ENCODE measurements at regions not wholly inside any gene's neighbourhood (a gene's known extent, or its start where the extent isn't known, plus 50 kb on each side); places are given as distances from the start of the nearest gene placed in this dataset.
A peak's percentile ranks its signal among the peaks of the same experiment; 100 is the strongest.
"Not testable (repeated sequence)": the region's sequence is repeated elsewhere in the genome, so short reads cannot be mapped to it uniquely, and the experiment has no call there.

DNA sequence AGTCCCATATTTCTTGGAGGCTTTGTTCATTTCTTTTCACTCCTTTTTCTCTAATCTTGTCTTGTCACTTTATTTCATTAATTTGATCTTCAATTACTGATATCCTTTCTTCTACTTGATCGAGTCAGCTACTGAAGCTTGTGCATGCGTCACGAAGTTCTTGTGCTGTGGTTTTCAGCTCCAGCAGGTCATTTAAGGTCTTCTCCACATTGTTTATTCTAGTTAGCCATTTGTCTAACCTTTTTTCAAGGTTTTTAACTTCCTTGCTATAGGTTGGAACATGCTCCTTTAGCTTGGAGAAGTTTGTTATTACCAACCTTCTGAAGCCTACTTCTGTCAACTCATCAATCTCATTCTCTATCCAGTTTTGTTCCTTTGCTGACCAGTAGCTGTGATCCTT, 234.0 kb downstream of the ATPSCKMT start:
- RAD21 ChIA-PET (ENCODE audit: low non-redundant PET in 1 of 2, low total read pairs in 2 of 2, uncharacterized antibody in 2 of 2, unreplicated experiment in 2 of 2); H3K9ac ChIP-seq (ENCODE audit: low read length); CTCF ChIA-PET; POLR2A ChIA-PET; H3K4me3 ChIP-seq (replicated peaks in 1 of 2; ENCODE audit: low read depth in 1 of 2, low read length in 2 of 2); H3K36me3 ChIP-seq (ENCODE audit: control insufficient read depth in 1 of 2, insufficient read depth in 2 of 2, low read length in 2 of 2); ATAC-seq; H4K20me1 ChIP-seq (ENCODE audit: insufficient read depth); H3K4me2 ChIP-seq (ENCODE audit: low read length); intact Hi-C loops (cut with micrococcal nuclease); H3K79me2 ChIP-seq (ENCODE audit: insufficient read depth, low read length); H3K27ac ChIP-seq (ENCODE audit: low read depth, low read length); DNase-seq (ENCODE audit: low read depth, low spot score); H3K9me2 ChIP-seq (ENCODE audit: insufficient read depth); H3K27me3 ChIP-seq (ENCODE audit: insufficient read depth, low read length); H2AFZ ChIP-seq (ENCODE audit: low read depth, low read length, poor library complexity, severe bottlenecking); H3K9me3 ChIP-seq (ENCODE audit: control insufficient read depth in 1 of 2, insufficient read depth in 1 of 2, low read depth in 1 of 2, low read length in 2 of 2); BruUV-seq (replicated peaks): not testable (repeated sequence)
- peaks cover 5 to 22% of the 10 kb centered on the region in 2 experiments; a peak in 3 of 4 replicates for H3K4me1 ChIP-seq (ENCODE audit: control insufficient read depth in 1 of 2, insufficient read depth in 2 of 2, low read length in 2 of 2)

DNA sequence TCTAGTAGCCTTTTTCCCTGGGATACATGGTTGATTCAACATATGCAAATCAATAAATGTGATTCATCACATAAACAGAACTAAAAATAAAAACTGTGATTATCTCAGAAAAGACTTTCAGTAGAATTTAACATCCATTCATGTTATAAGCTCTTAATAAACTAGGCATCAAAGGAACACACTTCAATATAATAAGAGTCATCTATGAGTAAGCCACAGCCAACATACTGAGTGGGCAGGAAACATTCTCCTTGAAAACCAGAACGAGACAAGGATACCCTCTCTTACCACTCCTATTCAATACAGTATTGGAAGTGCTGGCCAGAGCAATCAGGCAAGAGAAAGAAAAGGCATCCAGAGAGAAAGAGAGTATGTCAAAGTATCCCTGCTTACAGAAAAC, 239.9 kb downstream of the ATPSCKMT start:
- intact Hi-C loops (cut with micrococcal nuclease): no loop called here
- no peak overlapping the region for H2AFZ ChIP-seq (ENCODE audit: low read depth, low read length, poor library complexity, severe bottlenecking)
- CTCF ChIA-PET: no interaction called here
- ATAC-seq (no peak), DNase-seq (ENCODE audit: low read depth, low spot score) (no peak)
- peak overlapping the region; percentile 21; the same call in 1 of the 2 replicates for H3K4me2 ChIP-seq (ENCODE audit: low read length)
- H3K4me1 ChIP-seq (ENCODE audit: control insufficient read depth in 1 of 2, insufficient read depth in 2 of 2, low read length in 2 of 2): no peaks in the 10 kb centered on the region
- RAD21 ChIA-PET (ENCODE audit: low non-redundant PET in 1 of 2, low total read pairs in 2 of 2, uncharacterized antibody in 2 of 2, unreplicated experiment in 2 of 2): no interaction called here
- TF ChIP-seq EZH2phosphoT487 (IDR thresholded peaks at IDR 0.05; ENCODE audit: borderline replicate concordance): no peak
- no peak for TF ChIP-seq POLR2A (IDR thresholded peaks at IDR 0.05; ENCODE audit: borderline replicate concordance, extremely low read depth, insufficient read depth, insufficient read length)
- no peak for TF ChIP-seq ZFX (IDR thresholded peaks at IDR 0.05)
- TF ChIP-seq JUND (IDR thresholded peaks at IDR 0.05): no peak
- no peak for TF ChIP-seq ELF1 (IDR thresholded peaks at IDR 0.05; ENCODE audit: borderline replicate concordance, low read depth)
- TF ChIP-seq POLR2AphosphoS5 (IDR thresholded peaks at IDR 0.05; ENCODE audit: low read depth, low read length): no peak
- TF ChIP-seq, protein P1, sequence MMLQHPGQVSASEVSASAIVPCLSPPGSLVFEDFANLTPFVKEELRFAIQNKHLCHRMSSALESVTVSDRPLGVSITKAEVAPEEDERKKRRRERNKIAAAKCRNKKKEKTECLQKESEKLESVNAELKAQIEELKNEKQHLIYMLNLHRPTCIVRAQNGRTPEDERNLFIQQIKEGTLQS (IDR thresholded peaks at IDR 0.05): no peak
- no peak for TF ChIP-seq TCF7L2 (IDR thresholded peaks at IDR 0.05; ENCODE audit: borderline replicate concordance, extremely low read depth, insufficient read depth, insufficient read length)
- no peak for TF ChIP-seq CBX3 (IDR thresholded peaks at IDR 0.05; ENCODE audit: low read depth)
- TF ChIP-seq CEBPB (IDR thresholded peaks at IDR 0.05; ENCODE audit: low read depth): no peak
- no peak for TF ChIP-seq FOSL1 (IDR thresholded peaks at IDR 0.05; ENCODE audit: low read depth)
- TF ChIP-seq, protein P2, sequence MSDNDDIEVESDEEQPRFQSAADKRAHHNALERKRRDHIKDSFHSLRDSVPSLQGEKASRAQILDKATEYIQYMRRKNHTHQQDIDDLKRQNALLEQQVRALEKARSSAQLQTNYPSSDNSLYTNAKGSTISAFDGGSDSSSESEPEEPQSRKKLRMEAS (IDR thresholded peaks at IDR 0.05): no peak
- TF ChIP-seq, protein P3, sequence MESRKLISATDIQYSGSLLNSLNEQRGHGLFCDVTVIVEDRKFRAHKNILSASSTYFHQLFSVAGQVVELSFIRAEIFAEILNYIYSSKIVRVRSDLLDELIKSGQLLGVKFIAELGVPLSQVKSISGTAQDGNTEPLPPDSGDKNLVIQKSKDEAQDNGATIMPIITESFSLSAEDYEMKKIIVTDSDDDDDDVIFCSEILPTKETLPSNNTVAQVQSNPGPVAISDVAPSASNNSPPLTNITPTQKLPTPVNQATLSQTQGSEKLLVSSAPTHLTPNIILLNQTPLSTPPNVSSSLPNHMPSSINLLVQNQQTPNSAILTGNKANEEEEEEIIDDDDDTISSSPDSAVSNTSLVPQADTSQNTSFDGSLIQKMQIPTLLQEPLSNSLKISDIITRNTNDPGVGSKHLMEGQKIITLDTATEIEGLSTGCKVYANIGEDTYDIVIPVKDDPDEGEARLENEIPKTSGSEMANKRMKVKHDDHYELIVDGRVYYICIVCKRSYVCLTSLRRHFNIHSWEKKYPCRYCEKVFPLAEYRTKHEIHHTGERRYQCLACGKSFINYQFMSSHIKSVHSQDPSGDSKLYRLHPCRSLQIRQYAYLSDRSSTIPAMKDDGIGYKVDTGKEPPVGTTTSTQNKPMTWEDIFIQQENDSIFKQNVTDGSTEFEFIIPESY (IDR thresholded peaks at IDR 0.05; ENCODE audit: extremely low read depth, insufficient replicate concordance, low read length): no peak
- no peak for TF ChIP-seq RAD21 (IDR thresholded peaks at IDR 0.05; ENCODE audit: low read depth)
- no peak for TF ChIP-seq EGR1 (IDR thresholded peaks at IDR 0.05; ENCODE audit: low read depth)
- no TSS peak for BruUV-seq (replicated peaks)
- no peaks in the 10 kb centered on the region for H3K27me3 ChIP-seq (ENCODE audit: insufficient read depth, low read length)
- POLR2A ChIA-PET: no interaction called here
- no peaks in the 10 kb centered on the region for H3K79me2 ChIP-seq (ENCODE audit: insufficient read depth, low read length)
- no peaks in the 10 kb centered on the region for H4K20me1 ChIP-seq (ENCODE audit: insufficient read depth)
- no peaks in the 10 kb centered on the region for H3K9me3 ChIP-seq (ENCODE audit: control insufficient read depth in 1 of 2, insufficient read depth in 1 of 2, low read depth in 1 of 2, low read length in 2 of 2)
- H3K36me3 ChIP-seq (ENCODE audit: control insufficient read depth in 1 of 2, insufficient read depth in 2 of 2, low read length in 2 of 2): no peaks in the 10 kb centered on the region
- no peak overlapping the region for H3K9ac ChIP-seq (ENCODE audit: low read length)
- H3K9me2 ChIP-seq (ENCODE audit: insufficient read depth): no peaks in the 10 kb centered on the region
- H3K27ac ChIP-seq (ENCODE audit: low read depth, low read length): no peak overlapping the region
- no peak overlapping the region for H3K4me3 ChIP-seq (replicated peaks in 1 of 2; ENCODE audit: low read depth in 1 of 2, low read length in 2 of 2)
